GM18502 (cell line): ENCODE measurements at regions not wholly inside any gene's neighbourhood (a gene's known extent, or its start where the extent isn't known, plus 50 kb on each side); places are given as distances from the start of the nearest gene placed in this dataset.
"Not testable (repeated sequence)": the region's sequence is repeated elsewhere in the genome, so short reads cannot be mapped to it uniquely, and the experiment has no call there.

Experiments used
- ATAC-seq: cut with Tn5 transposase; IDR thresholded peaks from one replicate; pipeline ENCODE4 v1.9.1; 2021; ENCODE audit warnings: mild to moderate bottlenecking; ENCODE audit not compliant: unreplicated experiment, poor library complexity

DNA sequence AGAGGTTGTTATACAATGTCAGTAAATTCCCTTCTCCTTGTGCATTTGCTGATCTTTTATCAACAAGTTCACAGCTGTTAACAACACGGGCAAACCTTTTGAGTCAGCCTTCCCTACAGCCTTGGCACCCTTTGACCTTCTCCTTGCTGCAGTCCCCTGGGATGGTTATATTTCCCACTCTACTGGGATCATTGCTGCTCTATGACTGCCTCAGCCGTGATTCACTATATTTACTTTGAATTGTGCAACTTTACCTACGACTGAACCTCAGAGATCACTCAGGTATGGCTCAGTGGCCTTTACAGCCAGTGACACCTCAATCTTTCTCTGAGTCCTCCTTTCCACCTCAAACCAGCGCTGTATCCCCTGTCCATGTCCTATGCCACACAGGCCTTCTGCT, 1293.3 kb downstream of the EPHA7 start:
- ATAC-seq = no peak

DNA sequence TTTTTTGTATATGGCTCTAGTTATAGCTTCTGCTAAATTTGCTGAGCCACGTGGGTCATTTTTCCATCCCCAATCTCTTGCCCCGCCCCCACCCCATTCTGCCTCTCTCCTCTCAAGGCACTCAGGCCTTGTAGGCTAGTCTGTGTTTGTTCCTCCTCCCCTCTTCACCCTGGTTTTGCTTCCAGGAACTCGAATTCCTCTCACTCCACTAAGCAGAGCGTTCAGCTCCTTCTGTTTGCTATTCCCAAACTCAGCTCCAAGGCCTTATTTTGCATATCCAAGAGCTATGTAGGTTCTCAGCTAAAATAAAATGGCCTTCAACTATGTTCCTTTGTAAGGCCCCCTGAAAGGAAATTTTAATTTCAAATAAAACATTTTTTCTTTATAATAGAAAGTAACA, 1293.7 kb downstream of the EPHA7 start:
- no peak for ATAC-seq

DNA sequence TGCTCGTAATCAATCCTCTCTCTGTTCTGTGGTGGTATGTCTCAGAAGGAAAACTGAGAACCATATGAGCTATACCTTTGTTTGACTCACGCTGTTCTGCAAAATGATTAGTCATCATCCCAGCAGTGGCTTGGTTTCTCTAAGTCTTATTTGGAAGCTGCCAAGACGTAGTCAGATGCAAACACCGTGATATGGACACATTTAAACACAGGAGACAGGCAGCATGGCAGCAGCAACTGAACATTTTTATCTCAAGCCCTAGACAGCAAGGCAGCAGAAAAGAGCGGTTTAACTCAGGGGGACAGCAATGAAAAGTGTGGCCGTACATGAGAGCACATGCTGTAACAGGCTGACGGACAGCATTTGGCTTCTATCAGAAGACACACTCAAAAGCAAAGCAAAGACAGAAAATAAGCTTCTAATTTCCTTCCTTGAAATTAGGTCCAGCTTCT, 1295.1 kb downstream of the EPHA7 start:
- no peak for ATAC-seq

- ATAC-seq = no peak
Observed at GRCh38 chr6:92122746-92123145, 1296.6 kb downstream of the EPHA7 start.

- ATAC-seq = no peak
Observed at GRCh38 chr6:92121228-92121627, 1298.1 kb downstream of the EPHA7 start.

GRCh38 chr6:92117800-92118199, 1301.6 kb downstream of the EPHA7 start:
- no peak for ATAC-seq

DNA sequence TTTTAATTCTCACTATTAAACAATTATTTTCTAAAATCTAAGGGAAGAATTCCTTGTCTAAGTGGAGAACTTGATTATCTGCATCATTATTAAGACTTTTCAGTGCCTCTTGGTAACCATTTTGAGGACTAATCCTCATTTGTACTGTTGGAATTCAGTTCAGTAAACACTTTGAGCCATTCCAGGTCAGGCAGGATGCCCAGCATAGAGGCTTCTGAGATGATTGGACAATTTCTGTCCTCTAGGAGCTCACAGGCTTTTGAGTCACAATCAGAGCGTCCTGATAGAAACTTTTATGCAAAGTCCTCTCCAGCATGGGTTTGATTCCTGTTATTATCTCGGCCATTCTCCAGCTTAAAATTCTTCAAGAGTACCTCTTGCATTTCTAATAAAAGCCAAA, 1304.6 kb downstream of the EPHA7 start:
- no peak for ATAC-seq

DNA sequence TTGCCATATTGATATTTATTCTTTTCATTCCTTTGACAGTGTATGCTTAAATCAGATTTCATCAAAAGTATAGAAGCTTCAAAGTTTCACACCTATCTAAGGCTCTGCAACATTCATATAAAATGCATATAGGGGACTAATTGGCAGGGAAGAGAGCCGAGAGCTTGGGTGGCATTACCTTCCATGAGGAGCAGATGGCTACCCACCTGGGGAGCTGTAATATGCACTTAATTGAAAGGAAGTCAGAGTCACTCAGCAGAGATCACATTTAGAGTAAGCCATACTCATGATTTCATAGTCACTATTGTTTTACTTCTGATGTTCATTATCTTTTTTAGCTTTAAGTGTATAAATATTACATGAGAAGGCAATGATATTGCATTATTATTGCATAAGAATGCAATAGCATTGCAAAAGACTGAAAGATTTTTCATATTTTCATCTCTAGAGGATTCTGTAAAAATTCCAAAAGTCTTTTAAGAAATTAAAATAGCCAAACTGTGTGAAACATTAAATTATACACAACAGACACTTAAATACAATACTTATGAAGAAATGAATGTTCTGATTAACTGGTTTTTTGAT, 1305.2 kb downstream of the EPHA7 start:
- ATAC-seq = no peak

- no peak for ATAC-seq
Observed at GRCh38 chr6:92111386-92111785, 1308.0 kb downstream of the EPHA7 start.

DNA sequence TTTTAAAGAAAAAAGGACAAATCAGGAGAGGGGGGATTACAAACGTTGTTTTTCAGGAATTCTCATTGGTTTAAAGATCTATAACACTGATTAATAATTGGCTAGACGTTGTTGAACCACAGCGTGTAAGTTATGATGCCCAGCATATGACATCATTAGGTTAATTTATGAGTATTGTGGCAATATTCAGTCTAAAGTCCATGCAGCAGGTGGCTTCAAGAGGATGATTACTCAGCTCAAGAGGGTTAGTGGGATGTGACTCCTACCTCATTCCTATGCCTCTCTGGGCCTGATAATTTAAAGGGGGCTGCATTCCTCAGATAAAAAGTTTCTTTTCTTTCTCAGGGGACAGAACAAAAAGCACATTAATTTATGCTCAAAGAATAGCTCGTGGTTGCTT, 1309.0 kb downstream of the EPHA7 start:
- ATAC-seq = no peak

DNA sequence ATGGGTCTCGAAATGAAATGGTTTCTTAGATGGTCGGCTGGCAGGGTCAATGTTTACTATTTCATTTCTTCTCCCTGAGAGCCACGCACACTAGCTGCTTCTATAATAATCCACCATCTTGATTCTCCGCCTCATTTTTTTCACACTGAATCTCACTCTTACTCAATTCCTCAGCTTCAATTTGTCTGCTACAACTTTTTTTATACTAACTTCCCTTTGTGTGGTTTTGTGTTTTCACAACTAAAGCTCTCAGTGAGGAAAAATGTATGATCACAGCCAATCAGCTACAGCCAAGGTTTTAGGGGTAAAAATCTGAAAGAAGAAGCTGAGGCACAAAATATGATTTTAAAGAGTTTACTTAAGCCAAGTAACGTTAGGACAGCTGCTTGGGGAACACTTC, 1309.4 kb downstream of the EPHA7 start:
- no peak for ATAC-seq

DNA sequence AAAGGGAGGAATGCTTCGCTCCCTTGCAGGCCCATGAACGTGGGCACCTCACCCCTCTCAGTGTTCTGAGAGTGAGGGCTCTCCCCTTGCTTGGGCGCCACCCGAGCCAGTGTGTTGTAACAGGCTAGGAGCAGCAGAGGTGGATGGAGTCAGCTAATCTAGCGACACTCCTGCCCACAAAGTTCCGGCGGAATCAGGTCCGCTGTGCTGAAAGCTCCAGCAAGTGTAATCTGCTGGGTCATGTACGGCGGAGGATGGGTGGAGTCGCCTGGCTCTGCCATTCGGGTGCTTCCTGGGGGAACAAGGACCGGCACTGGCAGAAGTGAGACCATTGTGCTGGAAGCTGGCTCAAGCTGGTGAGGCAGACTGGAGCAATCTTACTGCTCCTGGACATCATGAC, 1310.1 kb downstream of the EPHA7 start:
- ATAC-seq = no peak

GRCh38 chr6:92086750-92087149, 1332.6 kb downstream of the EPHA7 start:
- no peak for ATAC-seq

- not testable (repeated sequence) for ATAC-seq
Observed at GRCh38 chr6:92083914-92084313, 1335.4 kb downstream of the EPHA7 start.

DNA sequence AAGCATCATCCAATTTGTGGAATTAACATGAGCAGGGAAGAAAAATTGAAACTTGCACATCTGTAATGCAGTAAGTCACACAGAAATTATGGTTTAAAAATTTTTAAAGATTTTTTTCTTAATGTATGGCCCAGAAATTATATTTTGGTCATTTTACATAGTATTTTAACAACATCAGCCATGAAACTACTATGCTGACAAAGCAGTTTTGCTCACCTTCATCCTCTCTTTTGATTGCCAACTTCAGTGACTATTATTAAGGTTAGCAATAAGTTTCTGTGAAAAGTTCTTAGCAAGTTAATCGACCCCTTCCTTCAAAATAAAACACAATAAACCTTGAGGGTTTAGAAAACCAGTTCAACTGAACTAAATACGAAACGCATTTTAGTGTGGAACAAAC, 1347.0 kb downstream of the EPHA7 start:
- no peak for ATAC-seq

DNA sequence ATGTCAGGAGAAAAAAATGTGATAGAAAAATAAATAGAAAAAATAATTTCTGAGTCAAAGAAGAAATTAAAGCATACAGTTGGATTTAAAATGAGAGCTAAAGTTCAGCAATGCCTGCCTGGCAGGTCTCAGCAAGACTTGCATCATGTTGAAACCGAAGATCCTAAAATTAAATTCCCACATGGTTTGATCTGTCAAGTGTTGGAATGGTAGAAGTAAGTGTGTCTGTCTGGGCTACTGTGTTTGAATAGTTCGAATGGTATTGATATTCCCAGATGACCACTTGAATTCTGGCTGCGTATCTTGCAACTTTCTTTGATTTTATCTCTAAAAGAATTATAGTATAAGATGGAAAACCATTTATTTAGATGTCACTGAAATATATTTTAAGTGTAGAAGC, 1349.6 kb downstream of the EPHA7 start:
- ATAC-seq = no peak

DNA sequence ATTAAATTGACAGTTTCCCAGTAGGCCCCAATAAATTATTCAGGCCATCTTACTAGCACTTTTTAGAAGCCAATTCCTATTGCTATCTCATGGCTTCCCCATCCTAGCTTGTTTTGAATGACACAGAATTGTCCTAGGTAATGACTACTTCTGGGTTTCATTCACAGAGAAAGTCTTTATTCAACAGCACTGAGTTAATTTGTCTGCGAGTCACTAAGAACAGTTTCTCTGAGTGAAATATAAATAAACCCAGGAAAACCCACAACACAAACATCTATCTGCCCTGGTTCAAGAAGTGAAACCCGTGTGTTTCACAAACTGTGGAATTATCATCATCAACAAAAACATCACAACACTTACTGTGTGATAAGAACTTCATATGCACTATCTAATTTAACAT, 1366.8 kb downstream of the EPHA7 start:
- ATAC-seq = no peak

- ATAC-seq = no peak
Observed at GRCh38 chr6:92050216-92050615, 1369.1 kb downstream of the EPHA7 start.

DNA sequence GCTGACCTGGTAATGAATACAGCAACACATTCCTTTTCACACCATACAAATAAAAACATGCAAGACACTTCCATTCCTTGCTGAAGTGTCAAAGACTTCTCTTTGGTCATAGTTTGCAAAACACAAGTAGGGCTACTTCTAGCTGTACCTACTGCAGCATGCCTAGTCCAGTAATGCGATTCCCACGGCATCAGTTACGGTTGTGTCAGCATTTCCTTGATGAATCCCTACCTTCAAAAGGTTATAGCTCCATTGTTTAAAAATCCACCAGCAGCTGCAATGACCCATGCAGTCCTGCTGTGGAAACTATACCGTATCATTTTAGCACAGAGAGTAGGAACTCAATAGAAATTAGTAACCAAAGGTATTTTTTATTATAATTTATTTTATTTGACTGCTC, 1371.5 kb downstream of the EPHA7 start:
- ATAC-seq = no peak

DNA sequence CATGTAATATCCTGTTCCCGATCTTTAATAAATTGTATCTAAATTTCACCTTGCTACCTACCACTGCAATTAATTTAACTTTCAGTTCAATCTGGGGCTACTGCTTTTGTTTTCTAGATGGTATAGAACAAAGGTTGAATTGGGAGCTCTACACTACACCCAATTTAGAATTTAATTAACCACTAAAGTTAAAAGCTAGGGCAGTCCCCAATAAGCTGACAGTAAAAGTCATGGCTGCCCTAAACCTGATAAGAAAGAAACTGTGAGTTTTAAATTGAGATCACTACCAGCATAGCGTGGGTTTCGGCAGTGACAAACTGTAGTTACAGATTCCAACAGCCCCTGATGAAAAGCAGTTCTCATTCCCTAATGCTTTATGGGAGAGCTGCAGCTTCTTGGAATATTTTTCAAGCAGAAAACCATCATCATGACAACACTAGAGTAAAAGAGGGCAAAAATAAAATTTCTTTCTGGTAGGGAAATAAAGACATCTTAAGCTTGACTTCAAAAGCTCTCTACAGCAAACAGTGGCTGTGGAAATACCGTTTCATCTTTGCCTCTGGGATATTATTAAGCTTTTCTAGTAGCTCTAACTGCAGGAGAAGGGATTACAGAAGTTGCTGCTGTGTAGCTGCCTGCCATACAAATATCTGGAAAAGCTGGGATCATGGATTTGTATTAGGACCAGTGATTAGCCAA, 1372.1 kb downstream of the EPHA7 start:
- ATAC-seq = no peak

DNA sequence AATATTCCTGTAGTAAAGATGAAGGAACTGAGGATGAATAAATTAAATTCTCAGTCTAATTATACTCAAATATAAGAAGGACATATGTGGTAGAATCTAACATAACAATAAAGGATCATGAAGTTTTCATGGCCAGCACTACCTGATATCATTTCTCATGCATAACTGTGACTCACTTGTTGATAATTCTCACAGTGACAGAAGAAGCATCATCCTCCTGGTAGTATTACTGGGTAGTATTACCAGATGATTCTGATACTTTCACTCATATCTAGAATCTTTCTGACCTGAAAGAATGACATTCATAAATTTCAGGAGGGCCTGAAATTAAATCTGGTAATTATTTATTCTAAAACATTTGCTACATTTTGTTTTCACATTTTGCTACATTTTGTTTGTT, 1375.0 kb downstream of the EPHA7 start:
- no peak for ATAC-seq

DNA sequence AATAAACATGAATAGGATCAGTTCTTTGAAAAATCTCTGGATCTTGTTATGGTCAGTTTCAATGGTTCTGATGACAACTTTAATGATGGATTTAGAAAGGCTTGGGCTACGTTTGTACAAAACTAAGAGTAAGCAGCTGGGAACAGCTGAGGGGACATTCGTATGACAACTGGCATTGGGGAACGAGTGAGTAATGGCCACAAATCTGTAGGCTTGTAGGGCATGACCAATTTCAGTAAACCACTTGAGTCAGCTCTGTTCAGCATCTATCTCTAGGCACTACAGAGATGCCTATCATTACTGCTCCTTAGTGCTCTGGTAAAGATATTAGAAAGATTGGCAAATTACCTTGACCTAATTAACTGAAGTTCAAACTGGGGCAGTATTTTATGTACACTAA, 1375.6 kb downstream of the EPHA7 start:
- ATAC-seq = no peak
